GM18498 (cell line): ENCODE measurements at regions not wholly inside any gene's neighbourhood (a gene's known extent, or its start where the extent isn't known, plus 50 kb on each side); places are given as distances from the start of the nearest gene placed in this dataset.
"Not testable (repeated sequence)": the region's sequence is repeated elsewhere in the genome, so short reads cannot be mapped to it uniquely, and the experiment has no call there.

ENCODE experiments used
- ATAC-seq: cut with Tn5 transposase; IDR thresholded peaks from one replicate; pipeline ENCODE4 v1.9.1; 2021; ENCODE audit warnings: mild to moderate bottlenecking, moderate library complexity; ENCODE audit not compliant: unreplicated experiment

DNA sequence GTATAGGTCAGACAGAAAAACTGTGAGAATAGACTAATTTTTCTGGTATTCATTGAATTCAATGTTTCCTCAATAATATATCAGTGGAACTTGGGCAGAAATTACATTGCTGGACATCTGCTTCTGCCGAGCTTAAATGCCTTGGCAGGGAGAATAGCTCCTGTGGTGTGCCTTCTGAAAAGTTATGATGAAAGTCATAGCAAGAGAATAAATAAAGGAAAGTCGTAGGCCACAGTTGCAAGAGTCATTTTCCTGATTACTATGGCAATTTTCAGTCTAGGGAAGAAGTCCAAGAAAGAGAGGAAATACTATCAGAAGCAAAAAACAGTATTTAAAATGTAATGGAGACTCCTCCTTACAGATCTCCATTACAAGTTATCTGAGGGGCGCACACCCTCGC, 1596.1 kb upstream of the WWC1 start:
- no peak for ATAC-seq

DNA sequence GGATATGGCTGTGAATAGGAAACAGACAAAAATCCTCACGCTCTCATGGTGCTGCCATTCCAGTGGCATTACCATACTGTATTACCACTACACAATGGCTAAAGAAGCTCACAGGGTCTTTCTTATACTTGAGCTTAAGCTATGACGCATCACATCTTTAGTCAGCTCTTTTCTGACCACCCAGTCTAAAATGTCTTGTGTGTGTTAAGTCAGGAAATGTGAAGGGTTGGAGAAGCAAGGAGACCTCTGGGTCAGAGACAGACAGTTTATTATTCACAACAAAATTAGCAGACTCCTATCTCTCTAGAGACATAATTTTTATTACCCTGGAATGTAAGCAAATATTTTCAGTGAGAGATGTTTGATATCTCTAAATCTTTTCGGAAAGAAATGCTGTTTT, 1583.2 kb upstream of the WWC1 start:
- no peak for ATAC-seq

DNA sequence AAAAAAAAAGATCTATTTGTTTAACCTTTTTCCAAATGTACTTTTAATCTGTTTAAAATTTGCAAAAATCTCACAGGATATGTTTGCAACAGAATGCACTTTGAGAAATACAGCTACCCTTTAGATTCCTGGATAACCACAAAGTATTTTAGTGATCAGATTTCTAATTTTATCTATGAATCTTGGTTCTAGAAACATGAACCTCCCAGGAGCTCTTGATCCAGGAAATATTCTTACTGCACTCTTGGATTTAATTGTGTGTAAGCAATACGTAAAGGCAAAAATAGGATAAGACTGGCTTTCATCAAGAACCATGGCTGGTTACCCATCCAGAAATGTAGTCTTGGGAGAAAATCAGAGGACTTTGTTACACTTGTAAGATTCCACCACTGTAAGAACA, 1581.8 kb upstream of the WWC1 start:
- ATAC-seq = no peak

DNA sequence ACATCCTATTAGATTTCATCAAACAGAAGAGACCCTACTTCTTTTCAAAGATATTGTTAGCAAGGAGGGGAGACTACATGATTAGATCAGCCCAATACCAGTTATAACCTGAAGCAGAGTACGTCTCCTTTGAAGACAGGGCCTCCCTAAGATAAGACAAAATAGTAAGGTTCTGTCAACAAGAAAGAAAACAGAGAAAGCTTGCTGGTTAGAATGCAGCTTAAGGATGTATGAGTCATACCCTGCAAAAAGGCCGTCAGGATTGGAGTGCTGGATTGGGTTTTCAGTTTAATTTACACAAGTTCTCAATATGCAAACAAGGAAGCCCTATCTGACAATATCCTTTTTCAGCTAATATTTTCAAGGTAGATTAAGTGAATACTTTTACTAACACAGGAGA, 1581.2 kb upstream of the WWC1 start:
- no peak for ATAC-seq

DNA sequence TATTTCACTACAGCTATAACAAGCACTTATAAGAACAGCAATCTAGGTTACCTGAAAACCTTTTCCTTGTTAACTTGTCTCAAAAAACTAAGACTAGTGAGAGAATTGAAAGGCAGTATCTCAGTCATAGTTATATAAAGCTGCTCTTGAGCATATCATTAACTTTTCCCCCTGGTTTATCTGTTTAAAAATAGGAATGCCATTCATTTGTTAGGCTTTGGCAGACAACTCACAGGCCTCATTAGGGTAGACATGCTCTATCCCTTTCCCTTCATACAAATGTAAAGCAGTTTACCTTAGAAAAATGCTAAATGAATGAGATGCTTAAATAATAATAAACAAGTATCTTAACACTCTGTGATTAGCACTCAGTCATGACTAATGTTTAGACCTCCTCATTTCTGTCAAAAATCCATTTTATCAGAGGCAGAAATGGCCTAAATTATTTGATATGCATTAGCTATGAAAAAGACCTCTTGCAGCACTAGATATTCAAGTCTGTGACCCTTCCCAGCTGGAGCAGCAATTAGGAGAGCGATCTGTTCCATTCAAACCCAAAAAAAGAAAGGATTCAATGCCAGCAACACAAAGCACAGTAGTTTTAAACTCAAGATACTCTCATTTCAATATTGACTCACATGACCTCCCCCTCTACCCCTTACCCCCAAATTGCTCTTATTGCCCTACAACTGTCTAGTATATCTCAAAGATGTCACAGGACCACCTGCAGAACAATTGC, 1578.8 kb upstream of the WWC1 start:
- no peak for ATAC-seq

DNA sequence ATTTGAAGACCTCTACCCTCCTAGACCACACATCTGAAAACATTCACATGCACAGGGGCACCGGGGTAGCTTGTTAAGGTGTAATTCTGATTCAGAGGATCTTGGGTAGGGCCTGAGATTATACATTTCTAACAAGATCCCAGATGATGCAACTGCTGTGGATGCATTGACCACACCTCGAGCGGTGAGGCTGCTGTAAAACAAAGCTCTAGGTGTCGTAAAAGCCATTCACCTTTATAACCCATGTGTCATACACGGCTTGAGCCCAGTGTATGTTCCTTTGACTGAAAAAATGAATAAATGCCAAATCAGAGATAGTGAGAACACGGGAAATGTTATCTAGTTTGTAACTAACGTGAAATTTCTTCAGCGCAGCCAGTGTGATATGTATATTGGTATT, 1578.2 kb upstream of the WWC1 start:
- no peak for ATAC-seq

DNA sequence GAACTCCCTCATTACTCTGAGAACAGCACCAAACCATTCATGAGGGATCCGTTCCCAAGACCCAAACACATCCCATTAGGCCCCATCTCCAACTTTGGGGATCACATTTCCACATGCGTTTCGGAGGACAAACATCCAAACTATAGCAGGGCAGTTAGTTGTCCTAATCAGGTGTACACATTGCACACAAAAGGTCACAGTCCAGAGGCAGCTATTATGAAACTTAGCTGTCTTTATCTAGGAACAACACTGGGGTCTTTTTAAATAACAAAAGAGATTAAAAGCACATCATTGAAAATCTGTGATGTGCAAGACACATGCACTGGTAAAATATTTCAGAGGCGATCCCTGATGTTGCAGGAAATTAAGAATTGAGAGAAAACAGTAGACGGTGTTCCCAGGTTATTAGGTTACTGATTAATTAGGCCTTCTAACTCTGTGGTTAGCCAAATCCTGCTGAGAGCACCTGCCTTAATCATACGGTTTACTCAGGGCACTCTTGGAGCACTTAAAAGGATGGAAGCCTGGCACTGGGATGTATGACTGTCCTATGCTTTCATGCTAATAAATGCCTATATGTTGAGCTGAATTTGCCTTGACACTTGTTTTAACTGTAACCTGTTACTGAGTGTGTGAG, 1574.5 kb upstream of the WWC1 start:
- no peak for ATAC-seq

DNA sequence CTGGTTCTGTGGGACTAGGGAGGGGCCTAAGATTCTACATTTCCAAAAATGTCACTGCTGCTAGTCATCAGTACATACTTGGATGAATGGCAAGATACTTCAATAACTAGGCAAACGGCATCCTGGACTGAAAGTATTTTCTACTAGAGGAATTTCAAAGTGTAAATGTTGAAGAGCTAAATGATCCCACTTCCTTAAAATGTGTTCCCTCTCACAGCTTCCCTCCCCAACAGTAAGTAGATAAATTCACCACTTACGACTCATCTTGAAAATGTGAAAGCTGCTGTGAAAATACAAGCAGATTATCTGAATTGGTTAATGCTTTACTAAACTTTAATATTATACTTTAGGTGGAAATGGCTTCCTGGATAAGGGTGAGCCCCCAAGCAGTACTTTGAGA, 1571.5 kb upstream of the WWC1 start:
- no peak for ATAC-seq

DNA sequence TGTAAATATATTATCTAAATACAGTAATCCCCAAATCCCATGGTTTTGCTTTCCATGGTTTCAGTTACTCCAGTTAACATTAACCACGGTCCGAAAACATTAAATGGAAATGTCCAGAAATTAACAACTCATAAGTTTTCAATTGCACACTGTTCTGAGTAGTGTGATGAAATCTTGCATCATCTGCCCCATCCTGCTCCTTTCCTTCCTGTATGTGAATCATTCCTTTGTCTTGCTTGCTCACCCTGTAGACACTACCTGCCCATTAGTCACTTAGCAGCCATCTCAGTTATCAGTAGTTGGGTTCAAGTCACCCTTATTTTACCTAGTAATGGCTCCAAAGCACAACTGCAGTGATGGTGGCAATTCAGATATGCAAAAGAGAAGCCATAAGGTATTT, 1568.5 kb upstream of the WWC1 start:
- ATAC-seq = no peak

DNA sequence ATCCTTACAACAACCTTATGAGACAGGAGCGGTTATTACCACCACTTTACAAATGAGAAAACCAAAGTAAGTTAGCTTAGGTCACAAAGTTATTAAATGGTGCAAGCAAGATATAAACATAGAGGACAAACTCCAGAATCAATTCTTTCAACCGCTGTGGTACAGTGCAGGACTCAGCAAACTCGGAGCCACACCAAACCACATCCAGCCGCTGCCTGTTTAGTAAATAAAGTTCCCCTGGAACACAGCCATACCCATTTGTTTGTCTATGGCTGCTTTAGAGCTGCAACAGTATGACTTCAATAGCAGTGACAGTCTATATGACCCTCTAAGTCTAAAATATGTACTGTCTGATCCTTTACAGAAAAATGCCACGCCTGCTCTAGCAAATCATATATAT, 1567.2 kb upstream of the WWC1 start:
- no peak for ATAC-seq

DNA sequence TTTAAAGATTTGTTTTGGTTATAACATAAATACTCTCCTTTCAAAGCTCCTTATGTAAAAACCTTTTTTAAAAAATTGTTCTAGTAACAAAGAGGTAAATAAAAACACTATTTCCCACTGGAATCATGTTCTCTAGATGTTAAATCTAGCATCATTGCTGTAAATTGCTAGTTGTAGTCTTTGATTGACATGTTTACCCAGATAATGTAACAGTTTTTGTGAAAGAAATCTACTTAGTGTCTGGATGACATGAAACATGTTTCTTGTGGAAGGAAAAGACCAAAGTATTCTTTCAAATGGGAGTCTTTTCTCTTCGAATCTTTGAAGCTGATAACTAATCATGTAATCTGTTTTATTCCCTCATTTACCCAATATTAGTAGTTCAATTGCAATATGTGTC, 1565.9 kb upstream of the WWC1 start:
- no peak for ATAC-seq

DNA sequence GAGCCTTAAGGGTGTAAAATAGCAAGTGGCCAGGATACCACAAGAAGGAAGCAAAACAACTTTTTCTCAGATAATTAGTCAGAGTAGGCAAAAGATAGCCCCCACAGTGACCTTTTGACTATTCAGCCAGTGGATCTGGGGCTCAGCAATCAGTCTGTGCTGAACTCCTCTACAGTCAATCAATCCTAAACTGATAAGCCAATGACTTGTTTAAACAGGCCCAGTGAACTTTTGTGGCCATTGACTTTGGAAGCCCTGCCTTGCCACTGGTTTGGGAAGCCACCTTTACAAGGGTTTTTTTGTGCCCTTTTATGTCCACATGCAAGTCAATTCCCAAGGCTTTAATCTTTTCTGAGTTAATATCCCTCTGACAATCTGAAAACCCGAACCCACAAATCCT, 1565.0 kb upstream of the WWC1 start:
- ATAC-seq = no peak

DNA sequence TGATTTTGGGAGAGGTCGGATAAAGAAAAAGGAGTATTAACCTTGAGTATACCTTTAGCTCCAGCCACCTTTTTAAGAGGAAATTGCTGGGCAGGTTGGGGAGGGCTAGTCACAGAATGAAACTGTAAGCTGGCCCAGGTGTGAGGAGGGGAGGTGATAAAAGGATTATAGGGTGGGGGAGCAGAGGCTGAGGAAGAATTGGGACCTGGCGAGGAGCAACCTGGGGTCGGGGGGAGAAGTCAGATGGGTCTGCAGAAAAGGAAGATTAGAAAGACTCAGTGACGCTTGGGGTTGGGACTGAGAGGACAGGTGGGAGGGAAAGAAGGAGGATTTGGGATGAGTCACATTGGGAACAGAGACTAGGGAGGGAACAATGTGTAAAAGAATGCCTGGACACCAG, 1548.5 kb upstream of the WWC1 start:
- ATAC-seq = not testable (repeated sequence)

DNA sequence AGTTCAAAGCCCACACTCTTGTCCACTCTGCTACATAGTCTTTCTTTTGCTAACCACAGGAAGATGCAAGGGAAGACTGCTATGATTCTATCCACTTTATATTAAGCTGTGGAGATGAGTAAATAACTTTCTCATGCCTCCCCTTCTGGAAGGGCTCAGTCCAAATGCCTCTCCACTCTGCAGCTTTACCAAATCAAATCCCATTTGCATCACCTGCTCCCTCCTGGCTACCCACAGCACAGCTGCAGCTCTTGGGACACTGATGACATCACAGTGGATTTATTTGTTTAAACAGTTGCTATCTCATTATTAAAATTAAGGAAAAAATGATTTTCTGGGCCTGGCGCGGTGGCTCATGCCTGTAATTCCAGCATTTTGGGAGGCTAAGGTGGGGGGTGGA, 1544.9 kb upstream of the WWC1 start:
- no peak for ATAC-seq

DNA sequence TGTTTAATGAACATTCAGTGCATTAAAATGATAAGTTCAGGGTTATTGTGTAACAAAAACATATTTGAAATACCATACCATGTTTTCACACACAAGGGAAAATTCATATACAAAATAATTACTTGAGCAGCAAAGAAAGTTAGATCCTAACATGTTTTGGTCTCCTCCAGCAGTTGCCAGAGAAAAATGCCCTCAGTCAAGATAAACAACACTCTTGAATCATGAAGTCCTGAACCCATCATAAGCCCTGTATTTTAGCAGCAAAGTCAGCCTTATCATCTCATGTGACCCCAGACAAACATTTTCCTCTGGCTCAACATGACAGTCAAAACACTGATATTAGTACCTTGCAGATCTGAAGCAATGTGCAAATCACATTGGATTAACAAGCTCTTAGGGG, 1541.1 kb upstream of the WWC1 start:
- no peak for ATAC-seq

DNA sequence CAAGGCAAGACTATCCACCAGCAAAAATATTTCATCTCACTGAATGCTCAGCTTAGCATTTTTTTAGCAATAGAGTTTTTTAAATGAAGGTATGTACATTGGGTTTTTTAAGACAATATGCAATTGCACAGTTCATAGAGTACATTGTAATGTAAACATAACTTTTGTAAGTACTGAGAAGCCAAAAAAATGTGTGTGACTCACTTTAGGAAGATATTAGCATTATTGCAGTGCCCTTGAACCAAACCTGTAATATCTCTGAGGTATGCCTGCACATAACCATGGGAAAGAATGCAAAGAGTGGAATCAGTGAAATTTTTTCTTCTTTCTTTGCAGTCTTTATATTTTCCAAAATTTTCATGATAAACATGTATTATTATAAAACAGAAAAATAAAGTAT, 1533.3 kb upstream of the WWC1 start:
- no peak for ATAC-seq

DNA sequence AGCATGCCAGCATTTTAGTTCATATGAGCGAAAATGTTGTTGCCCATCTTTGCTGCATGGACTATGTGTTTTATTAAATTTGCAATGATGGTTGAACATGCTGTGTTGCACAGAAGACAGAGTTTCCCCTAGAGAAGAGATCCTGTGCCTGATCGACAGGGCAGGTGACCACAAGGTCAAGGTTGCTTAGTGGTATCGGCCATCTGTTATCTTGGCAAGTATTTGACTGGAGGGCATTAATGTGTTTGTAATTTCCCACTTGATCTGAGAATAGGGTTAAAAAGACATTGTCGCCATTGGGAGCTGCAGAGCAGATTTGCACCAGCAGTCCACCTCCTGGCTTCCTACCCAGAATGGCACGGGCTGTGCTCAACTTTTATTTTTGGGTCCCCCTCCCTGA, 1523.6 kb upstream of the WWC1 start:
- ATAC-seq = no peak

DNA sequence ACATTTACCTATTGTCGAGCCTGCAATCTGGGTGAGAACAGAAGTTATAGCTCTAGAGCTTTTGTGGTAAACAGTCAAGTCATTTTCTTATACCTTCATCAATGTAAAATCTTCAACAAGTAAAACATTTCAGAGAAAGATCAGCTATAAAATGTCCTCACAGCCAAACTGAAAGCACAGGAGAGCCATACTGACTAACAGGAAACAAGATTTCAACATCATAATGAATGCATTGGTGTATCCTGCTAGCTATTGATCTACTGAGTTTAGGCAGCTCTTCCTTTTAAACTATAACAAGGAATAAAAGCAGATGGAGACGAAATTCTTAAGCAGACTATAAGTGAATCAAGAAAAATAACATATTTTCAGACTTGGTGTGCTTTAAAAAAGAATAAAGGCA, 1522.9 kb upstream of the WWC1 start:
- no peak for ATAC-seq

DNA sequence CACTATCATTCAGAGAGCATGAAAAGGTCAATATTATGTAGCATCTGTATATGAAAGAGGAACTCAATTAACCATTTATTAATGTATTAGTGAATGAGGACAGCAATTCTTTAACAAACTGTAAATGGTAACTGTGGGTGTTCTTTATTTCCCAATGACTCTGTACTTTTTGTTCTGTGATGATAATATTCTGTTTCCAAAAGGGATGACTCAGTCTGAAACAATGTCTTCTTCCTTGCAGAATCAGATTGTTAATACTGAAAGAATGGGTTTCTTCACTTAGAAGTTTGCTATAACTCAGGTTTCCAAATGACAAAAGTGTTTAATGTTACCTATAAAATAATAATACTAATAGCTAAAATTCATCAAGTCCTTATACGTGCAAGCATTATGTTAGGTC, 1518.7 kb upstream of the WWC1 start:
- no peak for ATAC-seq

DNA sequence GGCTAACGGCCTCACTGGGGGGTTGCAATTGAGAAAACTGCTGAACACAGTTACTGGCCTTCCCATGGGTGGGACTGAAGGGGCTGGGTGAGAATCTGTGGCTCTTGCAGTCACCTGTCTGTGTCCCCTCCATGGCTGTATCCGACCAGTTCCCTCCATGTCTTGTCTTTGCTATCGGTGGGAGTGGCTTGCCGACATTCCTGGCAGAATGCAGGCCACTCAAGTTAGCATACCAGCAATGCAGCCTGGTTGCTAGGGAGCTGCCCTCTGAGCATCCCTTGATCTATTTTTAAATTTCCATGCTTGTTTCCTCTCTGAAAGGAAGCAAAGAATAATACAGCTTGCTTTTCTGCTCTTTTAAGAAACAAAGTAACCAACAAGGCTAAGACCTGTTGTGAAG, 1509.7 kb upstream of the WWC1 start:
- no peak for ATAC-seq

DNA sequence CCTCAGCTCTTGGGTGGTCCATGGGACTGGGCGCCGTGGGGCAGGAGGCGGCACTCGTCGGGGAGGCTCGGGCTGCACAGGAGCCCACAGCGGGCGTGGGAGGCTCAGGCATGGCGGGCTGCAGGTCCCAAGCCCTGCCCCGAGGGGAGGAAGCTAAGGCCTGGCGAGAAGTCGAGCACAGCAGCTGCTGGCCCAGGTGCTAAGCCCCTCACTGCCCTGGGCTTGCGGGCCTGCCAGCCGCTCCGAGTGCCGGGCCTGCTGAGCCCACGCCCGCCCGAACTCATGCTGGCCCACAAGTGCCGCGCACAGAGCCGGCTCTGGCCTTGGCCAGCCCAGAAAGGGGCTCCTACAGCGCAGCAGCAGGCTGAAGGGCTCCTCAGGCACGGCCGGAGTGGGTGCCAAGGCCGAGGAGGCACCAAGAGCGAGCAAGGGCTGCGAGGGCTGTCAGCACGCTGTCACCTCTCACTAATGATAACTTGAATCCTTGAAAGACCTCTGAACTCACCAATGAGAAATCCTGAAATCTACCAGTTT, 1506.8 kb upstream of the WWC1 start:
- ATAC-seq = no peak

DNA sequence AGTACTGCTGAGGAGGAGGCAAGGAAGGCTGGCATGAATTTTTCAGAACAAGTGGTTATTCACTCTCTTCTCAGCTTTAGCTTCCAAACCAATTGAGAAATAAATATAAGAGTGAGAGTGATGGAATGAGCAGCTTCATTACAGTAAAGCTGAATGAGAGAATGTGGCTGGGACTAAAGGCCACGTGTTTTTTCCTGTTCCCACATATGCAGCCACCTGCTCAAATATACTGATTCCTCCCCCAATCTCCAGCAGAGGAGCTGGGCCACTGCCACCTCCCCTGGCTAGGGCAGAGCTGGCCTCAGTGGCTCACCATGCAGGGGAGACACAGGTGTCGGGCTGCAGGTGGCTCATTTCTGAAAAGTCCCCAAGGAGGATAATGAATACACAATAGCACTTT, 1505.3 kb upstream of the WWC1 start:
- no peak for ATAC-seq

DNA sequence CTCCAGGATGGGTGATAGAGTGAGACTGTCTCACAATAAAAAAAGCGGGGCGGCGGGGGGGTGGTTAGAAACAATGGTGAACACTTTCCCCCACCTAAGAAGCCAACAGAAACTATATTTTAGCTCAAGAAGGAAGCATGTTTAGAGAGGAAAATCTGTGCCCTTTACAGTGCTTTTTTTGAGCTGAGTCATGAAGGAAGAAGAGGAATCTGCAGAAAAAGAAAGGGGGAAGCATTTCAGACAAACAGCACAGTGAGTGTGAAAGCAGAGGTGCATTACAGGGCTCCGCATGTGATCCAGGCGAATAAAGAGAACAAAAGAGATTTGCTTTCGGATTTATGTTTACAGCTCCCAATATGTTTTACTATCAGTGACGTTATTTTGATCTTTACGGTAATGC, 1504.6 kb upstream of the WWC1 start:
- ATAC-seq = no peak
